NB4 (cell line): ENCODE measurements at regions not wholly inside any gene's neighbourhood (a gene's known extent, or its start where the extent isn't known, plus 50 kb on each side); places are given as distances from the start of the nearest gene placed in this dataset.

ENCODE experiments used
- MYC ChIP-seq: IDR thresholded peaks from 2 replicates; pipeline ENCODE4 v1.6.1; 2011; ENCODE audit warnings: low read depth, low read length
- POLR2A ChIP-seq: IDR thresholded peaks from 2 replicates; pipeline ENCODE4 v1.6.1; 2011; ENCODE audit warnings: mild to moderate bottlenecking; ENCODE audit not compliant: insufficient read length; ENCODE audit errors: extremely low read depth
- TF ChIP-seq, protein P1 (sequence below): IDR thresholded peaks from one replicate; pipeline ENCODE4 v1.5.1; 2012; ENCODE audit warnings: low read depth, low read length
- TF ChIP-seq, protein P2 (sequence below): IDR thresholded peaks from 2 replicates; pipeline ENCODE4 v1.6.1; 2011; ENCODE audit warnings: low read depth, low read length

DNA sequence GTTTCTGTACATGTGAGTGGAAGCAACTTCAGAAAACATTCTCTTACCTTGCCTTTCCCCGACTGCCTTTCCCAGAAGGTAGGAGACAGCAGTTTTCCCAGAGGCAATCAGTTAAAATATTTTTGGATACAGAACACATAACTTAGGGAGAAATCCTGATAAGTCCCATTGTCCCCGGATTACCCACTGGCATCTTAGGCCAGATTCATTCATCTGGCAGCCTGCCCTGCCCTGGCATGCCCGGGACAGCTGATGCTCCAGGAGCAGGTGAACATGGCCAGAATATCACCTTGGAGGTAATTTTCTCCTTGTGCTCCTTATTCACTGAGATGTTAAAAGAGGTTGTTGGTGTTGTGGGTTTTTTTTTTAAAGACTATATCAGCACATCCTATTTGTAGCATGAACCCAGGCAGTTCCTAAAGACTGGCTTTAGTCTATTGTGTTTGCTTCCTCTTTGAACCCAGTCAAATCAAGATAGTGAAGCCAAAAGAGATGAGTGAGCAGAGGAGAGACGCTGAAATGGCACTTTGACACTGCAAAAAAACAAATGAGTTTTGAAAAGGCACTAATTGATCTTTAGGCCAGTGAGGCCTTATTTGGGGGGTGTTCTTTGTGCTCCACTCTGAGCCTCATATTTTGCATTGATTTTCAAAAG lies 139.6 kb downstream of the PLPP3 start:
- TF ChIP-seq, protein P1, sequence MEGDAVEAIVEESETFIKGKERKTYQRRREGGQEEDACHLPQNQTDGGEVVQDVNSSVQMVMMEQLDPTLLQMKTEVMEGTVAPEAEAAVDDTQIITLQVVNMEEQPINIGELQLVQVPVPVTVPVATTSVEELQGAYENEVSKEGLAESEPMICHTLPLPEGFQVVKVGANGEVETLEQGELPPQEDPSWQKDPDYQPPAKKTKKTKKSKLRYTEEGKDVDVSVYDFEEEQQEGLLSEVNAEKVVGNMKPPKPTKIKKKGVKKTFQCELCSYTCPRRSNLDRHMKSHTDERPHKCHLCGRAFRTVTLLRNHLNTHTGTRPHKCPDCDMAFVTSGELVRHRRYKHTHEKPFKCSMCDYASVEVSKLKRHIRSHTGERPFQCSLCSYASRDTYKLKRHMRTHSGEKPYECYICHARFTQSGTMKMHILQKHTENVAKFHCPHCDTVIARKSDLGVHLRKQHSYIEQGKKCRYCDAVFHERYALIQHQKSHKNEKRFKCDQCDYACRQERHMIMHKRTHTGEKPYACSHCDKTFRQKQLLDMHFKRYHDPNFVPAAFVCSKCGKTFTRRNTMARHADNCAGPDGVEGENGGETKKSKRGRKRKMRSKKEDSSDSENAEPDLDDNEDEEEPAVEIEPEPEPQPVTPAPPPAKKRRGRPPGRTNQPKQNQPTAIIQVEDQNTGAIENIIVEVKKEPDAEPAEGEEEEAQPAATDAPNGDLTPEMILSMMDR: no peak
- TF ChIP-seq MYC (no peak), POLR2A (no peak)
- TF ChIP-seq, protein P2, sequence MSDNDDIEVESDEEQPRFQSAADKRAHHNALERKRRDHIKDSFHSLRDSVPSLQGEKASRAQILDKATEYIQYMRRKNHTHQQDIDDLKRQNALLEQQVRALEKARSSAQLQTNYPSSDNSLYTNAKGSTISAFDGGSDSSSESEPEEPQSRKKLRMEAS: no peak
